ENCODE measurements at regions not wholly inside any gene's neighbourhood (a gene's known extent, or its start where the extent isn't known, plus 50 kb on each side); places are given as distances from the start of the nearest gene placed in this dataset.

DNA sequence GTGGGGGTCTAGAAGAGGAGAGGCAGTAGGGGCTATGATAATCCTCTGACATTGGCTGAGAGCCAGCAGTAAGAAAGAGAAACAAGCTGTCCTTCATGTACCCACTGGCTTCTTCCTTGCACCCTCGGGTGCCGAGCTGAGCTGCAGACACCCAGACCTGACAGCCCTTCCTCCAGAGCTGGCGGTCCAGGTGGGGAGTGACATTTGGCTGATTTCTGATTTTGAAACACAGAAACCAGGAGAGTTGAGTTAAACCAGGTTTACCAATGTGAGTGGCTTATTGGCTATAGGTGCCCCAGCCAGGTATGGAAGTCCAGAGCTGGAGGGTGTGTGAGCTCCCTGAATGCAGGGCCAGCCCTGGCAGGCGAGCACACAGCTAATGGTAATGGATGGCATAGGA, 59.2 kb downstream of the GADD45G start:
- Histone ChIP-seq H3K27ac (no peak overlapping the region), H3K27me3 (no peaks in the 10 kb centered on the region), H3K4me3 (no peak overlapping the region), H3K4me1 (peaks cover 4 to 11% of the 10 kb centered on the region in 2 donors), H3K36me3 (no peaks in the 10 kb centered on the region), H3K9me3 (no peaks in the 10 kb centered on the region)
- intact Hi-C loops (cut with DNase I), result no loop called here
- no peak for DNase-seq (ENCODE audit: low spot score in 2 of 2)
- TF ChIP-seq, protein P1, sequence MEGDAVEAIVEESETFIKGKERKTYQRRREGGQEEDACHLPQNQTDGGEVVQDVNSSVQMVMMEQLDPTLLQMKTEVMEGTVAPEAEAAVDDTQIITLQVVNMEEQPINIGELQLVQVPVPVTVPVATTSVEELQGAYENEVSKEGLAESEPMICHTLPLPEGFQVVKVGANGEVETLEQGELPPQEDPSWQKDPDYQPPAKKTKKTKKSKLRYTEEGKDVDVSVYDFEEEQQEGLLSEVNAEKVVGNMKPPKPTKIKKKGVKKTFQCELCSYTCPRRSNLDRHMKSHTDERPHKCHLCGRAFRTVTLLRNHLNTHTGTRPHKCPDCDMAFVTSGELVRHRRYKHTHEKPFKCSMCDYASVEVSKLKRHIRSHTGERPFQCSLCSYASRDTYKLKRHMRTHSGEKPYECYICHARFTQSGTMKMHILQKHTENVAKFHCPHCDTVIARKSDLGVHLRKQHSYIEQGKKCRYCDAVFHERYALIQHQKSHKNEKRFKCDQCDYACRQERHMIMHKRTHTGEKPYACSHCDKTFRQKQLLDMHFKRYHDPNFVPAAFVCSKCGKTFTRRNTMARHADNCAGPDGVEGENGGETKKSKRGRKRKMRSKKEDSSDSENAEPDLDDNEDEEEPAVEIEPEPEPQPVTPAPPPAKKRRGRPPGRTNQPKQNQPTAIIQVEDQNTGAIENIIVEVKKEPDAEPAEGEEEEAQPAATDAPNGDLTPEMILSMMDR (IDR thresholded peaks at IDR 0.05), result no peak

- Histone ChIP-seq H3K27ac (no peak overlapping the region), H3K4me1 (peaks cover 4 to 11% of the 10 kb centered on the region in 2 donors), H3K36me3 (no peaks in the 10 kb centered on the region), H3K9me3 (no peaks in the 10 kb centered on the region), H3K4me3 (no peak overlapping the region), H3K27me3 (no peaks in the 10 kb centered on the region)
- TF ChIP-seq, protein P1 (IDR thresholded peaks at IDR 0.05), result no peak
- no peak for DNase-seq (ENCODE audit: low spot score in 2 of 2)
- intact Hi-C loops (cut with DNase I), result no loop called here
These were observed 60.1 kb downstream of the GADD45G start for GRCh38 chr9:89664896-89665329.

DNA sequence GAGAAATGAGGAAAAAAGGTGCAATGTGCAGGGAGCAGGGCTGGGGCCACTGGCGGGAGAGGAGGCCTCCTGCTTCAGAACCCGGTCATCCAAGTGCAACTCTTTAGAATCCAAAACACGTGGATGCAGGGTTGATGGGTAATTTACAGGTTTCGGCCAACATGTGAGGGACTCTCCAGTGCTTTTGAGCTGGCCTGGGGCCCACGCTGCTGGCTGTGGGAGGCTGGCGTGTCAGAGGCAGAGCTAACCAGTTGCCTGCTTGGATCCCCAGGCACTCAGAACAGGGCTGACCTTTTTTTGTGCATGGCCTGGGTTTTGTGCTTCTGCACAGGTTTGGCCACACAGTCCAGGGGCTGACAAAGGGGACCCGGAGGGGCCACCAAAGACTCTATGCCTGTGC, 61.6 kb downstream of the GADD45G start:
- Histone ChIP-seq H3K4me3 (no peak overlapping the region), H3K9me3 (no peaks in the 10 kb centered on the region), H3K4me1 (peaks cover 4 to 11% of the 10 kb centered on the region in 2 donors), H3K27ac (no peak overlapping the region), H3K36me3 (no peaks in the 10 kb centered on the region), H3K27me3 (no peaks in the 10 kb centered on the region)
- intact Hi-C loops (cut with DNase I), result no loop called here
- no peak for DNase-seq (ENCODE audit: low spot score in 2 of 2)
- TF ChIP-seq, protein P1 (IDR thresholded peaks at IDR 0.05), result no peak

GRCh38 chr9:89666950-89667349, 62.1 kb downstream of the GADD45G start:
- H3K36me3 ChIP-seq, result no peaks in the 10 kb centered on the region
- H3K27me3 ChIP-seq, result no peaks in the 10 kb centered on the region
- intact Hi-C loops (cut with DNase I), result no loop called here
- no peaks in the 10 kb centered on the region for H3K9me3 ChIP-seq
- H3K4me1 ChIP-seq, result peaks cover 0 to 8% of the 10 kb centered on the region in 2 donors
- no peak overlapping the region for H3K27ac ChIP-seq
- no peak for DNase-seq (ENCODE audit: low spot score in 2 of 2)
- TF ChIP-seq, protein P1 (IDR thresholded peaks at IDR 0.05), result no peak
- no peak overlapping the region for H3K4me3 ChIP-seq

DNA sequence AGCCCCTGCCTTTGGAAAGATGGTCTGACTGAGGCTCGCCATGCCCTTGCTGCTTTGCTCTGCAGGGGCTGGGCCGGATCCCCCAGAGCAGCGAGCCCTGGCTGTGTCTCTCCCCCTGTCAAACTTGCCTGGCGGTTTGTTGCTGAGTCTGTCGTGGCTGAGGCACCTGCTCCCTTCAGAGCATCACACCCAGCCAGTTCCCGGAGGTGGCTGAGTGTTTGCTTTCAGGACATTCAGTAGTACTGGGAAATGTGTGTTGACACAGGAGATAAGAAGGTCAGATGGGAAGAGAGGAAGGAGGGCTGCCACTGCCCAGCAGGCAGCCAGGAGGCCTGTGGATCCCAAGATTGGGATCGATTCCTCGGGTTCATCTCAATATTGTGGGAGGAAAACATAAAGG, 62.9 kb downstream of the GADD45G start:
- H3K27me3 ChIP-seq, result no peaks in the 10 kb centered on the region
- intact Hi-C loops (cut with DNase I), result no loop called here
- peaks cover 0 to under 1% of the 10 kb centered on the region in 2 donors for H3K4me1 ChIP-seq
- no peak overlapping the region for H3K27ac ChIP-seq
- H3K36me3 ChIP-seq, result no peaks in the 10 kb centered on the region
- no peak for DNase-seq (ENCODE audit: low spot score in 2 of 2)
- no peak overlapping the region for H3K4me3 ChIP-seq
- no peaks in the 10 kb centered on the region for H3K9me3 ChIP-seq
- TF ChIP-seq, protein P1 (IDR thresholded peaks at IDR 0.05), result no peak

DNA sequence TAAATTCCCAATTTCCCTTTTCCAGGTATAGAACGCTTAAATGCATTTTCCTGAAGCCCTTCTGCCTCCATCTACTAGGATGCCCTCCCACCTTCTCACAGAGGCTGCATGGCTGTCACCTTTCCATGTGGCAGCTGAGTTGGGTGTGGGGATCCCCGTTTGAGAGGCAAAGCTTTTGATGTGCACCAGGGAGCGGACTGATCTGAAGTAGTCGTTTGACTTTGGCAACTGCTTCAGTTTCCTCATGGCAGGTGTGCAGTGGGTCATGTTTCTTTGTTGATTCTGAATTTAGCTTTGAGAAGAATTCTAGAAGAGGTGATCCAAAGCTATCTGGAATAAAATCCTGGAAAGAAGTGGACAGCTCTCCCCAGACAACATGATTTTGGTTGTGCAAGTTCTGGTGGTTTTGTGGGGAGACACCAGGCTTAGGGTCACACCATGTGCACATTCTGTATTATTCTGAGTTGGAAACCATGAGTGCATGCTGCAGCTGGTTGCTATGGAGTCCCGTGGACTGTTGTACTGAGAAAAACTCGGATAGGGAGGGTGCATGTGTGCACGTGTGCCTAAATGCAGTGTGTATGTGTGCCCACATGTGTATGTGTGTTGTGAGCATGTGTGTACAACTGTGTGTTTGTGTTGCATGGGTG, 63.5 kb downstream of the GADD45G start:
- Histone ChIP-seq H3K36me3 (no peaks in the 10 kb centered on the region), H3K4me1 (no peaks in the 10 kb centered on the region), H3K27me3 (no peaks in the 10 kb centered on the region), H3K27ac (no peak overlapping the region), H3K4me3 (no peak overlapping the region), H3K9me3 (no peaks in the 10 kb centered on the region)
- no peak for DNase-seq (ENCODE audit: low spot score in 2 of 2)
- TF ChIP-seq, protein P1 (IDR thresholded peaks at IDR 0.05), result no peak
- intact Hi-C loops (cut with DNase I), result no loop called here

All from ascending aorta (tissue), 2 donors.